ENCODE measurements at regions not wholly inside any gene's neighbourhood (a gene's known extent, or its start where the extent isn't known, plus 50 kb on each side); places are given as distances from the start of the nearest gene placed in this dataset.

- Mint-ChIP-seq H3K4me1 (ENCODE audit: unreplicated experiment) (peaks cover 8% of the 10 kb centered on the region), H3K27me3 (ENCODE audit: unreplicated experiment) (peaks cover 6% of the 10 kb centered on the region), H3K27ac (ENCODE audit: unreplicated experiment) (no peak overlapping the region), H3K9me3 (ENCODE audit: unreplicated experiment) (no peaks in the 10 kb centered on the region), H3K4me3 (ENCODE audit: unreplicated experiment) (no peak overlapping the region), H3K36me3 (ENCODE audit: low read depth, unreplicated experiment) (no peaks in the 10 kb centered on the region)
- no peak for TF ChIP-seq CTCF (IDR thresholded peaks at IDR 0.05; ENCODE audit: unreplicated experiment)
- DNase-seq (ENCODE audit: low spot score), result no peak
These were observed 103.6 kb upstream of the ANO1 start for GRCh38 chr11:69974528-69974927.

GRCh38 chr11:69975822-69976221 is 102.3 kb upstream of the ANO1 start:
- no peak for TF ChIP-seq CTCF (IDR thresholded peaks at IDR 0.05; ENCODE audit: unreplicated experiment)
- H3K9me3 Mint-ChIP-seq (ENCODE audit: unreplicated experiment), result no peaks in the 10 kb centered on the region
- no peaks in the 10 kb centered on the region for H3K36me3 Mint-ChIP-seq (ENCODE audit: low read depth, unreplicated experiment)
- no peak overlapping the region for H3K4me3 Mint-ChIP-seq (ENCODE audit: unreplicated experiment)
- no peak for DNase-seq (ENCODE audit: low spot score)
- H3K4me1 Mint-ChIP-seq (ENCODE audit: unreplicated experiment), result no peaks in the 10 kb centered on the region
- H3K27me3 Mint-ChIP-seq (ENCODE audit: unreplicated experiment), result peaks cover 6% of the 10 kb centered on the region
- H3K27ac Mint-ChIP-seq (ENCODE audit: unreplicated experiment), result no peak overlapping the region

- H3K4me3 Mint-ChIP-seq (ENCODE audit: unreplicated experiment), result no peak overlapping the region
- no peak for TF ChIP-seq CTCF (IDR thresholded peaks at IDR 0.05; ENCODE audit: unreplicated experiment)
- peaks cover 6% of the 10 kb centered on the region for H3K27me3 Mint-ChIP-seq (ENCODE audit: unreplicated experiment)
- no peak overlapping the region for H3K27ac Mint-ChIP-seq (ENCODE audit: unreplicated experiment)
- H3K9me3 Mint-ChIP-seq (ENCODE audit: unreplicated experiment), result no peaks in the 10 kb centered on the region
- no peaks in the 10 kb centered on the region for H3K4me1 Mint-ChIP-seq (ENCODE audit: unreplicated experiment)
- no peaks in the 10 kb centered on the region for H3K36me3 Mint-ChIP-seq (ENCODE audit: low read depth, unreplicated experiment)
- no peak for DNase-seq (ENCODE audit: low spot score)
These were observed 101.3 kb upstream of the ANO1 start for GRCh38 chr11:69976794-69977193.

GRCh38 chr11:69977951-69978350 is 100.2 kb upstream of the ANO1 start:
- no peak for TF ChIP-seq CTCF (IDR thresholded peaks at IDR 0.05; ENCODE audit: unreplicated experiment)

GRCh38 chr11:69978841-69979614 is 99.1 kb upstream of the ANO1 start:
- H3K4me3 Mint-ChIP-seq (ENCODE audit: unreplicated experiment), result no peak overlapping the region
- H3K9me3 Mint-ChIP-seq (ENCODE audit: unreplicated experiment), result no peaks in the 10 kb centered on the region
- DNase-seq (ENCODE audit: low spot score), result no peak
- no peak for TF ChIP-seq CTCF (IDR thresholded peaks at IDR 0.05; ENCODE audit: unreplicated experiment)
- H3K36me3 Mint-ChIP-seq (ENCODE audit: low read depth, unreplicated experiment), result no peaks in the 10 kb centered on the region
- no peak overlapping the region for H3K27ac Mint-ChIP-seq (ENCODE audit: unreplicated experiment)
- peaks cover 4% of the 10 kb centered on the region for H3K4me1 Mint-ChIP-seq (ENCODE audit: unreplicated experiment)
- H3K27me3 Mint-ChIP-seq (ENCODE audit: unreplicated experiment), result peaks cover 10% of the 10 kb centered on the region

More at GRCh38 chr11:69977951-69978350, 100.2 kb upstream of the ANO1 start:
- no peaks in the 10 kb centered on the region for H3K9me3 Mint-ChIP-seq (ENCODE audit: unreplicated experiment)
- no peaks in the 10 kb centered on the region for H3K36me3 Mint-ChIP-seq (ENCODE audit: low read depth, unreplicated experiment)
- H3K4me3 Mint-ChIP-seq (ENCODE audit: unreplicated experiment), result no peak overlapping the region
- H3K4me1 Mint-ChIP-seq (ENCODE audit: unreplicated experiment), result peaks cover 2% of the 10 kb centered on the region
- no peak overlapping the region for H3K27ac Mint-ChIP-seq (ENCODE audit: unreplicated experiment)
- peaks cover 9% of the 10 kb centered on the region for H3K27me3 Mint-ChIP-seq (ENCODE audit: unreplicated experiment)
- DNase-seq (ENCODE audit: low spot score), result no peak
